ENCODE measurements at regions not wholly inside any gene's neighbourhood (a gene's known extent, or its start where the extent isn't known, plus 50 kb on each side); places are given as distances from the start of the nearest gene placed in this dataset.

GRCh38 chr19:34838248-34838647 lies 65.2 kb upstream of the ZNF599 start:
- TF ChIP-seq EZH2 (IDR thresholded peaks at IDR 0.05; ENCODE audit: insufficient read depth, poor library complexity, severe bottlenecking) (no peak), EZH2phosphoT487 (IDR thresholded peaks at IDR 0.05; ENCODE audit: insufficient read depth, low read depth) (no peak)

Data from GM23248 (cell line).